Activated CD4-positive, alpha-beta memory T cell treated with anti-CD3 and anti-CD28 coated beads for 36 hours (primary cell): ENCODE measurements at regions not wholly inside any gene's neighbourhood (a gene's known extent, or its start where the extent isn't known, plus 50 kb on each side); places are given as distances from the start of the nearest gene placed in this dataset.

Experiments
- CTCF ChIA-PET: fragments of 350-600 bp; sonication (Branson Sonifier 250); formaldehyde crosslinking; loops from one replicate; lab custom pipeline; 2021; ENCODE audit warnings: antibody characterized with exemption, inconsistent platforms; lab: Charles Lee
- POLR2A ChIA-PET: fragments of 350-600 bp; sonication (Branson Sonifier 250); formaldehyde crosslinking; loops from one replicate; lab custom pipeline; 2021; ENCODE audit warnings: antibody characterized with exemption; lab: Charles Lee
- DNase-seq: peaks from one replicate; pipeline ENCODE4 v3.0.0-alpha.2; 2020
- H3K27ac Mint-ChIP-seq: one replicate; pipeline ENCODE4 v1.8.0; 2021; ENCODE audit warnings: mixed read lengths
- H3K27me3 Mint-ChIP-seq: one replicate; pipeline ENCODE4 v1.8.0; 2021; ENCODE audit warnings: mixed read lengths
- H3K36me3 Mint-ChIP-seq: one replicate; pipeline ENCODE4 v1.8.0; 2021; ENCODE audit warnings: mixed read lengths
- H3K4me1 Mint-ChIP-seq: one replicate; pipeline ENCODE4 v1.8.0; 2021; ENCODE audit warnings: low read depth, mixed read lengths
- H3K4me3 Mint-ChIP-seq: one replicate; pipeline ENCODE4 v1.8.0; 2021; ENCODE audit warnings: mild to moderate bottlenecking, mixed read lengths
- H3K9me3 Mint-ChIP-seq: one replicate; pipeline ENCODE4 v1.8.0; 2021; ENCODE audit warnings: mixed read lengths
- intact Hi-C: fragments of 100-400 bp; cut with micrococcal nuclease; formaldehyde crosslinking; loops from one replicate; pipeline ENCODE4 v1.15.1; 2023

GRCh38 chr5:7053125-7053524 is 339.9 kb downstream of the TENT4A start:
- H3K27me3 Mint-ChIP-seq = no peaks in the 10 kb centered on the region
- ChIA-PET CTCF (no interaction called here), POLR2A (no interaction called here)
- DNase-seq = no peak
- H3K27ac Mint-ChIP-seq = no peak overlapping the region
- H3K4me1 Mint-ChIP-seq = no peaks in the 10 kb centered on the region
- intact Hi-C loops = no loop called here
- H3K36me3 Mint-ChIP-seq = no peaks in the 10 kb centered on the region
- no peaks in the 10 kb centered on the region for H3K9me3 Mint-ChIP-seq
- no peak overlapping the region for H3K4me3 Mint-ChIP-seq

GRCh38 chr5:7053528-7054209 is 340.4 kb downstream of the TENT4A start:
- Mint-ChIP-seq H3K4me1 (no peaks in the 10 kb centered on the region), H3K27ac (no peak overlapping the region), H3K9me3 (no peaks in the 10 kb centered on the region), H3K27me3 (no peaks in the 10 kb centered on the region), H3K4me3 (no peak overlapping the region), H3K36me3 (no peaks in the 10 kb centered on the region)
- POLR2A ChIA-PET = no interaction called here
- intact Hi-C loops = no loop called here
- no peak for DNase-seq
- CTCF ChIA-PET = no interaction called here

- no peaks in the 10 kb centered on the region for H3K27me3 Mint-ChIP-seq
- H3K4me3 Mint-ChIP-seq = no peak overlapping the region
- no peaks in the 10 kb centered on the region for H3K4me1 Mint-ChIP-seq
- POLR2A ChIA-PET = no interaction called here
- no peak overlapping the region for H3K27ac Mint-ChIP-seq
- no peaks in the 10 kb centered on the region for H3K36me3 Mint-ChIP-seq
- intact Hi-C loops = no loop called here
- H3K9me3 Mint-ChIP-seq = no peaks in the 10 kb centered on the region
- CTCF ChIA-PET = no interaction called here
- DNase-seq = no peak
Observed at GRCh38 chr5:7066471-7067235, 329.3 kb upstream of the ADCY2 start.

- no peak for DNase-seq
- no peaks in the 10 kb centered on the region for H3K4me1 Mint-ChIP-seq
- H3K36me3 Mint-ChIP-seq = no peaks in the 10 kb centered on the region
- no peaks in the 10 kb centered on the region for H3K27me3 Mint-ChIP-seq
- ChIA-PET CTCF (no interaction called here), POLR2A (no interaction called here)
- intact Hi-C loops = no loop called here
- no peak overlapping the region for H3K4me3 Mint-ChIP-seq
- no peak overlapping the region for H3K27ac Mint-ChIP-seq
- H3K9me3 Mint-ChIP-seq = no peaks in the 10 kb centered on the region
Observed at GRCh38 chr5:7068156-7068555, 327.8 kb upstream of the ADCY2 start.

GRCh38 chr5:7068899-7069298 is 327.0 kb upstream of the ADCY2 start:
- no peaks in the 10 kb centered on the region for H3K4me1 Mint-ChIP-seq
- ChIA-PET CTCF (no interaction called here), POLR2A (no interaction called here)
- H3K9me3 Mint-ChIP-seq = no peaks in the 10 kb centered on the region
- H3K36me3 Mint-ChIP-seq = no peaks in the 10 kb centered on the region
- no peak overlapping the region for H3K27ac Mint-ChIP-seq
- no peak for DNase-seq
- intact Hi-C loops = no loop called here
- no peaks in the 10 kb centered on the region for H3K27me3 Mint-ChIP-seq
- no peak overlapping the region for H3K4me3 Mint-ChIP-seq

GRCh38 chr5:7072188-7072587 is 323.8 kb upstream of the ADCY2 start:
- H3K9me3 Mint-ChIP-seq = no peaks in the 10 kb centered on the region
- H3K4me3 Mint-ChIP-seq = no peak overlapping the region
- H3K36me3 Mint-ChIP-seq = no peaks in the 10 kb centered on the region
- peaks cover under 1% of the 10 kb centered on the region for H3K27me3 Mint-ChIP-seq
- no peak for DNase-seq
- intact Hi-C loops = no loop called here
- H3K27ac Mint-ChIP-seq = no peak overlapping the region
- CTCF ChIA-PET = no interaction called here
- no peaks in the 10 kb centered on the region for H3K4me1 Mint-ChIP-seq
- POLR2A ChIA-PET = no interaction called here

GRCh38 chr5:7073666-7074065 is 322.3 kb upstream of the ADCY2 start:
- intact Hi-C loops = no loop called here
- Mint-ChIP-seq H3K4me3 (no peak overlapping the region), H3K27me3 (peaks cover 2% of the 10 kb centered on the region), H3K9me3 (no peaks in the 10 kb centered on the region), H3K4me1 (no peaks in the 10 kb centered on the region), H3K36me3 (no peaks in the 10 kb centered on the region), H3K27ac (no peak overlapping the region)
- CTCF ChIA-PET = no interaction called here
- POLR2A ChIA-PET = no interaction called here
- DNase-seq = no peak

GRCh38 chr5:7074176-7074575 is 321.8 kb upstream of the ADCY2 start:
- CTCF ChIA-PET = no interaction called here
- intact Hi-C loops = no loop called here
- POLR2A ChIA-PET = no interaction called here
- no peak overlapping the region for H3K27ac Mint-ChIP-seq
- H3K36me3 Mint-ChIP-seq = no peaks in the 10 kb centered on the region
- no peaks in the 10 kb centered on the region for H3K9me3 Mint-ChIP-seq
- H3K4me3 Mint-ChIP-seq = no peak overlapping the region
- H3K4me1 Mint-ChIP-seq = no peaks in the 10 kb centered on the region
- peaks cover 2% of the 10 kb centered on the region for H3K27me3 Mint-ChIP-seq
- DNase-seq = no peak

GRCh38 chr5:7075470-7075869 is 320.5 kb upstream of the ADCY2 start:
- DNase-seq = no peak
- H3K4me3 Mint-ChIP-seq = no peak overlapping the region
- intact Hi-C loops = no loop called here
- CTCF ChIA-PET = no interaction called here
- H3K27me3 Mint-ChIP-seq = peaks cover 2% of the 10 kb centered on the region
- H3K4me1 Mint-ChIP-seq = no peaks in the 10 kb centered on the region
- no peaks in the 10 kb centered on the region for H3K36me3 Mint-ChIP-seq
- no peak overlapping the region for H3K27ac Mint-ChIP-seq
- POLR2A ChIA-PET = no interaction called here
- no peaks in the 10 kb centered on the region for H3K9me3 Mint-ChIP-seq

- Mint-ChIP-seq H3K36me3 (no peaks in the 10 kb centered on the region), H3K27ac (no peak overlapping the region), H3K27me3 (peaks cover 2% of the 10 kb centered on the region), H3K4me3 (no peak overlapping the region), H3K4me1 (no peaks in the 10 kb centered on the region), H3K9me3 (no peaks in the 10 kb centered on the region)
- DNase-seq = no peak
- POLR2A ChIA-PET = no interaction called here
- intact Hi-C loops = no loop called here
- CTCF ChIA-PET = no interaction called here
Observed at GRCh38 chr5:7078101-7078500, 317.8 kb upstream of the ADCY2 start.

GRCh38 chr5:7078901-7079300 is 317.0 kb upstream of the ADCY2 start:
- intact Hi-C loops = no loop called here
- CTCF ChIA-PET = interaction anchor here (0.8 kb wide), 1 partner anchor 129 kb away, joined by 3 read pairs; no protein-coding TSS in a partner anchor
- Mint-ChIP-seq H3K36me3 (no peaks in the 10 kb centered on the region), H3K27ac (no peak overlapping the region), H3K4me3 (no peak overlapping the region), H3K4me1 (no peaks in the 10 kb centered on the region), H3K9me3 (no peaks in the 10 kb centered on the region), H3K27me3 (peaks cover 2% of the 10 kb centered on the region)
- POLR2A ChIA-PET = no interaction called here
- DNase-seq = no peak

- intact Hi-C loops = no loop called here
- Mint-ChIP-seq H3K27ac (no peak overlapping the region), H3K36me3 (no peaks in the 10 kb centered on the region), H3K4me3 (no peak overlapping the region), H3K27me3 (peaks cover 2% of the 10 kb centered on the region), H3K9me3 (no peaks in the 10 kb centered on the region), H3K4me1 (no peaks in the 10 kb centered on the region)
- ChIA-PET POLR2A (no interaction called here), CTCF (no interaction called here)
- no peak for DNase-seq
Observed at GRCh38 chr5:7080501-7080900, 315.4 kb upstream of the ADCY2 start.

- Mint-ChIP-seq H3K4me1 (no peaks in the 10 kb centered on the region), H3K36me3 (no peaks in the 10 kb centered on the region), H3K9me3 (no peaks in the 10 kb centered on the region), H3K27ac (no peak overlapping the region), H3K27me3 (no peaks in the 10 kb centered on the region), H3K4me3 (no peak overlapping the region)
- ChIA-PET POLR2A (no interaction called here), CTCF (no interaction called here)
- no peak for DNase-seq
- intact Hi-C loops = no loop called here
Observed at GRCh38 chr5:7087719-7088297, 308.1 kb upstream of the ADCY2 start.
